Spinal cord (tissue), 9 donors: ENCODE measurements at regions not wholly inside any gene's neighbourhood (a gene's known extent, or its start where the extent isn't known, plus 50 kb on each side); places are given as distances from the start of the nearest gene placed in this dataset.
A peak's percentile ranks its signal among the peaks of the same experiment; 100 is the strongest.

Source experiments
- DNase-seq, 6 donors: peaks; one replicate each; pipeline versions ENCODE4 v3.0.0 to v3.0.0-alpha.2; 2013 to 2015; ENCODE audit warnings: low spot score in 6 of 6, low read depth in 4 of 6
- H3K27ac ChIP-seq: one replicate; pipeline ENCODE4 v1.5.1; 2013; ENCODE audit warnings: low read depth, low read length, control low read depth
- H3K27me3 ChIP-seq: one replicate; pipeline ENCODE4 v1.6.1; 2013; ENCODE audit warnings: low read length; ENCODE audit not compliant: control insufficient read depth, insufficient read depth
- H3K36me3 ChIP-seq: one replicate; pipeline ENCODE4 v1.6.1; 2013; ENCODE audit warnings: low read length; ENCODE audit not compliant: control insufficient read depth, insufficient read depth
- H3K4me1 ChIP-seq: one replicate; pipeline ENCODE4 v1.6.1; 2013; ENCODE audit warnings: low read length; ENCODE audit not compliant: control insufficient read depth, insufficient read depth
- H3K4me3 ChIP-seq: one replicate; pipeline ENCODE4 v1.5.1; 2013; ENCODE audit warnings: low read depth, low read length, control low read depth
- H3K9me3 ChIP-seq: one replicate; pipeline ENCODE4 v1.6.1; 2013; ENCODE audit warnings: low read length; ENCODE audit not compliant: control insufficient read depth, insufficient read depth
- WGBS: methylation state at CpG from one replicate; pipeline ENCODE4 v1.1.5; 2013; ENCODE audit warnings: missing lambda C conversion rate; ENCODE audit not compliant: insufficient coverage; 5-methylcytosine and 5-hydroxymethylcytosine counted together
- donor health status: healthy.

DNA sequence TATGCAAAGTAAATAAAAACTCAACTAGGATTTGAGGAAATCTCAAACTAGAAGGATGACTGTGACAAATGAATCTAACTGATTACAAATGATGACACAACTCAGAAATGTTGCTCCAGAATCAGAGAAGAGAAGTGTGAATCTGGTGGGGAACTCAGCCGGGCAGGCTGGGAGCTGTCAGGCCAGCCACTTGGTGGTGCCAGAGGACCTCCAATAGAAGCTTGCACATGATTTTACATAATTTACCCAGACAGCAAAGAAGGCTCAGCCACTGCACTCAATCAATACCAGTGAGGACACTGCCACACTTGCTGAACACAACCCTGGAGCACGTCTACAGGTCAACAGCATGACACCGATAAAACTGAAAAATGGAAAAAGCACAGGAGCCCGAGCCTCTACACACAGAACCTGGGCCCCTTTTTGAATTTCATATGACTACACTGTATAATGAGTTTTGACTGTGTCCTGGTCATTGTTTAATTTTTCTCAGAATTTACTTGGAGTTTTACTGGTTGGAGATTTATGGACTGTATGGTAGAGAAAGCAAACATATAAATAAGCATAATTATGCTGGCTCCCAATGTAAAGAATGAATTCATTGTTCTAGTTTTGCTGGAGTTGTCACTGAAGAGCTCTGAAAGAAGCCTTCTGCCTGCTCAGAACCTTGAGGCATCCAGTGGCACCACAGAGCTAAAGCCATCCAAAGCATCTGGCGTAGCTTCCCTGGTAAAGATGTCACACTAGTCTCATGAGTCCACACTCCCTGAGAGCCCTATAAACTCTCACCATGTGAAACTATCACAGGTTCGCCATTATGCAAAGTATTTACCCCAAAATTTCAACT, 296.5 kb downstream of the THBS2 start:
- Histone ChIP-seq H3K9me3 (no peaks in the 10 kb centered on the region), H3K36me3 (no peaks in the 10 kb centered on the region), H3K27me3 (no peaks in the 10 kb centered on the region), H3K4me1 (no peaks in the 10 kb centered on the region), H3K4me3 (no peak overlapping the region), H3K27ac (no peak overlapping the region)
- DNase-seq: peak in 5 of 6 donors; percentile 38 to 92 (median 51)
- 57% methylated on average over 5 of the region's 6 CpGs for WGBS

DNA sequence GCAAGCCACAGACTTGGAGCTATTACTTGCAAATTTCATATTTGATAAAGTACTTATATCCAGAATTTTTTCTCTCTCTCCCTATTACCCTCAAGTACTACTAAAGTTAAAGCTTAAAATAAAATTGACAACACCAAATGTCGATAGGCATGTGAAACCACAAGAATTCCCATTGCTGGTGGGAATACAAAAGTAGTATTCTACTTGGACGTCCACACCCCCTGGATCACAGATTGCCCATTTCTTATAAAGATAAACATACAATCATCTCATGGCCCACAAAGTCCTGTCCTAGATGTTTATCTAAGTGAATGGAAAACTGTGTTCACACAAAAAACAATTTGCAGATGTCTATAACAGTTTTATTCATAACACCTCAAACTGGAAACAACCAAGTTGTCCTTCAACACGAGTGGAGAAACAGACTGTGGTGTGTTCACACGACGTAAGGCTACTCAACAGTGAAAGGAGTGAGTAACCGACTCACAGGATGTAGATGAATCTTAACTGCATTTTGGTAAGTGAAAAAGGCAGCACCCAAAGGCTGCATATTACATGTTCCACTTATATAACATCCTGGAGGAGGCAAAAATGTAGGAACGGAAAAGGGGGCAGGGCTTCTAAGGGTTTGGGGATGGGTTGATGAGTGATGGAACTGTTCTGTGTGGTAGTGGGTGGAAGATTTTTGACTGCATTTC, 297.4 kb downstream of the THBS2 start:
- H3K36me3 ChIP-seq: no peaks in the 10 kb centered on the region
- H3K9me3 ChIP-seq: no peaks in the 10 kb centered on the region
- H3K4me1 ChIP-seq: no peaks in the 10 kb centered on the region
- no peaks in the 10 kb centered on the region for H3K27me3 ChIP-seq
- WGBS: 17% methylated on average over 1 of the region's 7 CpGs
- no peak overlapping the region for H3K27ac ChIP-seq
- DNase-seq: no peak
- H3K4me3 ChIP-seq: no peak overlapping the region

DNA sequence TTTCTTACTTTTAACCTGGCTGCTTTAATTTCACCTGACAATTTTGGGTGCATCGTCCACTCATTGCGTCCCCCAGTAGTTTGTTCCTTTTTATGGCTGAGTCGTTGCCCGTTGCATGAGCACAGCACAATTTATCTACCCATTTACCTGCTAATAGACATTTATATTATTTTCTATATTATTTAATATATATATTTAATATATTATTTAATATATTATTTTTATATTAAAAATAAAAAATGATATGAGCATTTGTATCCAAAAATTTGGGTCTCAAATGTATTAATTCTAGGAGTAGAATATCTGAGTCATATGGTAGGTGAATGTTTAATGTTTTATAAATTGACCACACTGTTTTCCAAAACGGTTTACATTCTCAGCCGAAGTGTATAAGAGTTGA, 300.2 kb downstream of the THBS2 start:
- 100% methylated on average over 1 of the region's 6 CpGs for WGBS
- Histone ChIP-seq H3K27ac (no peak overlapping the region), H3K36me3 (no peaks in the 10 kb centered on the region), H3K4me1 (peaks cover 6% of the 10 kb centered on the region), H3K9me3 (no peaks in the 10 kb centered on the region), H3K4me3 (no peak overlapping the region), H3K27me3 (no peaks in the 10 kb centered on the region)
- DNase-seq: no peak

DNA sequence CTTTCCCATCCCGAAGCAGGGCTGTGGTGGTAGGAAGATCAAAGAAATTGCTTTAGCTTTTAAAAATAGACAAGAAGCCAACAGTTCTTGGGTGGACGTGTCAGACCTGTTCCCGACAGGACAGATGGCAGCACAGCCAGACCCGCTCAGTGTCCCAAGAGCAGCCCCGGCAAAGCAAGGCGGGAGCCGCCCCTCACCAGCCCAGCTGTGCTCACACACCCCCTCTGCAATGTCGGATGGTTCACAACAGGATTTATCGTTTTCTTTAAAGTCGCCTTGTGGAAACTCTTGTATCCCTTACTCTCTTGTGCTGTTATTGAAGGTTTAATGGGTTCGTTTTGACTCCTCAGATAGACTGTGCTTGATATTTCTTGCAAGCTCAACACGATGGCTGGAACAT, 302.4 kb downstream of the THBS2 start:
- H3K27ac ChIP-seq: peak overlapping the region; percentile 35
- H3K4me3 ChIP-seq: no peak overlapping the region
- WGBS: 84% methylated on average over 6 of the region's 12 CpGs
- DNase-seq: no peak
- no peaks in the 10 kb centered on the region for H3K36me3 ChIP-seq
- no peaks in the 10 kb centered on the region for H3K9me3 ChIP-seq
- H3K4me1 ChIP-seq: peaks cover 6% of the 10 kb centered on the region
- no peaks in the 10 kb centered on the region for H3K27me3 ChIP-seq

DNA sequence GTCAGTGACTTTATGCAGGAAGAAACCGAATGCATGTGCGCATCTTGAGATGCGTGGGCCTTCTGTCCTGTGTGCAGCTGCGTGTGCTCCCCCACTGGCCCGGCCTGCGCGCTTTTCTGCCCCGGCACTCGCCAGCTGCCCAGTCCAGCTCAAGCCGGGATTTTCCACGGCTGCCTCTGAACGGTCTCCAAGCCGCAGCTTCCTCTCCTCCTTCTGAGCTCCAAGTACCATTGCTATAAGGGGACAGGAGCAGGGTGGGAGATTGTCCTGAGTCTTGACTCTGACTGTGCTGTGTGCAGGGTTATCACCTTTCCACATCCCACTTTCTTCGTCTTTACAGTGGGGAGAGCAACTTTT, 302.8 kb downstream of the THBS2 start:
- no peaks in the 10 kb centered on the region for H3K27me3 ChIP-seq
- no peaks in the 10 kb centered on the region for H3K36me3 ChIP-seq
- H3K4me3 ChIP-seq: no peak overlapping the region
- H3K4me1 ChIP-seq: peaks cover 6% of the 10 kb centered on the region
- no peak for DNase-seq
- 86% methylated on average over 9 of the region's 14 CpGs for WGBS
- H3K9me3 ChIP-seq: no peaks in the 10 kb centered on the region
- peak overlapping the region; percentile 35 for H3K27ac ChIP-seq

DNA sequence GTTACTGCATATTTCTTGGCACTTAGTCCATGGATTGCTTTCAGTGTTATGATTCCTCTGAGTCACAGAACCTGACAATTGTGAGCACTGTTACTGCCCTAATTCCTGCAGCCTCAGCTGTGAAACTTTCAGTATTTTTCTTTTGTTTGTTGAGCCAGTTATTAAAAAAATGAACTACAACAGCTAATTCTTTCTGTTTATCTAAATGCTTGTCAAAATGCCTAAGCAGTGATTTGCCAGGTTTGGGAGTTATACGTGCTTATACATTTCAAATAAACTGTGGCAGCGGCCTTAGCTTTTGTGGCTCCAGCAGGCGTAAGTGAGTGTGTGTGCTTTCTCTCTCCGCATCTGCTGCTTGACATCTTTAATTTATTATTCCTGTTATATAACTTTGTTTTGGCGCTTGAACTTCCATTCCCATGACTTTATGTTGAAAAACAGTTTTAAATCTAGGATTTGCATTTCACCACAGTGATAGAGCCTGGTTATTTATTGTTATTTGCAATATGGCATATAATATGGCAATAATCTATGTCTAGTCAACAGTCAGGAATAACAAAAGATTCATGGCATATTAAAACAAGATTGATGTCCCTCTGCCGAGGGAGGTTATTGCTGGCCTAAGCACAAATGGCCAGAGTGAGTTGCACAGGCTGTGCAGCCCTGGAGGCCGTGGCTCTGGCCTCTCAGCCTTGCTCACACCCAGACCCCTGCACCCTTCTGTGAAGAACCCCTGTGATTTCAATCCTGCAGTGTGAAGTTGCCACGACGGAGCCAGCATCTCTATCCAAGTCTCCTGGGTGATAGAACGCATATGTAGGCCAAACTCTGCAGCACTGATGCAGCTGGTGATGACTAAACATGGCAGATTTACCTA, 303.4 kb downstream of the THBS2 start:
- Histone ChIP-seq H3K27me3 (no peaks in the 10 kb centered on the region), H3K36me3 (no peaks in the 10 kb centered on the region), H3K4me1 (peaks cover 6% of the 10 kb centered on the region), H3K27ac (peak overlapping the region; percentile 35), H3K9me3 (no peaks in the 10 kb centered on the region), H3K4me3 (no peak overlapping the region)
- peak in 2 of 6 donors; percentile 36 to 45 for DNase-seq
- 28% methylated on average over 5 of the region's 10 CpGs for WGBS

DNA sequence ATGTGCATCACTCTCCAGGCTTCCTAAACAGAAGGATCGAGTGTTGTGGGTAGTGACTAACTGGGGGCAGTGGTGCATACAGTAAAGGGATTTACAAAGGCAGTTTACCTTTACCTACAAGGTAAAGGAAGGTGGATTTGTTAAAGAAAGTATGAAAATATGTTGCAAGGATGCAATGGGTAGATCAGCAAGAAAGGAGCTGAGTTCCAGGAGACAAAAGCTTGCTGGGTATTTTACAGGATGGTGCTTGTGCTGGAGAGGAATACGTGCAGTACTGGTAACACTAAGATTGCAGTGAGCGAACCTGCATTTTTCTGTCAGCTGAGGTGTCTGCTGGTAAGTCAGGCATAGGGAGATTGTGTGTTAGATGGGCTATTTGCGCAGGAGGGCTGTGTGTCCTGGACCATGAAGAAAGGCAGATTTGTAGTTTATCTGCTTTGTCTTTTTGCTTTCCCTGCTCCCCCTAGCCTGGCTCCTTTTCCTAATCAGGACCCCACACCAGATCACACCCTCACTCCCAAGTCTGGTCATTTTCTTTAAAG, 304.6 kb downstream of the THBS2 start:
- H3K4me3 ChIP-seq: no peak overlapping the region
- H3K27me3 ChIP-seq: no peaks in the 10 kb centered on the region
- H3K27ac ChIP-seq: no peak overlapping the region
- H3K36me3 ChIP-seq: no peaks in the 10 kb centered on the region
- no peak for DNase-seq
- no peaks in the 10 kb centered on the region for H3K9me3 ChIP-seq
- peaks cover 6% of the 10 kb centered on the region for H3K4me1 ChIP-seq
- 96% methylated on average over 2 of the region's 4 CpGs for WGBS

DNA sequence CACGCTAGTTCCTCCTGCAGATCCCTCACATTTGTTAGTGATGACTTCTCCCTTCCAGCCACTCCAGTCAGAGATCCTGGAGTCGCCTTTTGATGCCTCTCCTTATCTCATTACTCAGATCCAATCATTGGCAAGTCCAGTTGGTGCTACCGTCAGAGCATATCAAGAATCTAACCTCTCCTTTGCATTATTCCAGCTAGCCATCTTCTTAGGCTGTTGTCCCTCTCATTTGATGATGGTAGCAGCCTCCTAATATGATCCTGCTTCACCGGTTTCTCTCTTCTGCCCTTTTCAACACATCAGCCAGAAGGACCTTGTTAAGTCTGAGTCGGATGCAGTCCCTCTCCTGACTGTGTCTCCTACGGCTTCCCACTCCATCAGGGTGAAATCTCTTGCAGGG, 305.6 kb downstream of the THBS2 start:
- 78% methylated on average over 6 of the region's 6 CpGs for WGBS
- Histone ChIP-seq H3K4me3 (no peak overlapping the region), H3K9me3 (no peaks in the 10 kb centered on the region), H3K36me3 (no peaks in the 10 kb centered on the region), H3K27me3 (no peaks in the 10 kb centered on the region), H3K4me1 (peaks cover 6% of the 10 kb centered on the region), H3K27ac (no peak overlapping the region)
- no peak for DNase-seq

DNA sequence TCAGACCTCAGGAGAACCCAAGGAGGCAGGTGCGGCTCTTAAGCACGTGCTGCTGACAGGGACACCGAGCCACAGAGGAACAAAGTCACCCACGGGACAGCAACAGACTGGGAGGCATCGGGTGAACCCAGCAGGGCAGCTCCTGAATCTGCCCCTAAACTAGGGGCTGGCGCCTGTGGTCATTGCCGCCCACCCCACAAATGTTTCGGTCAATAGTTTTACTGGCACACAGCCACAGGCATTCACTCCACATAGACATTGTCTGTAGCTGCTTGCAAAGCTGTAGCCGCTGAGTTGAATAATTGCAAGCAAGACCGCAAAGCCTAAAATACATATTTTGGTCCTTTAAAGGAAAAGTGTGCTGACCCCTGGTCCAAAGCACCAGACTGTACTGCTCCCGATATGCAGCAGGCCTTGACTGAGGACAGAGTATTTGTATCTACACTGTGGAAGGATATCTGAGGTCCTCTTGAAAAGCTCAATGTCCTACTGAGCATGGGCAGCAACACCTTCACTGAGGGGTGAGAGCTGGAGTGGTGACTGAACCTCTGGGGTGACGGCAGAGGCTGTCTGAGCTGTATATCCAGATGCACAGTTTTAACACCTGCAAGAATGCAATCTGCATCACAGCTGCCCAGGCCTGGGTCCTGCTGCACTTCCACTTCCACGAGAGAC, 310.3 kb downstream of the THBS2 start:
- WGBS: 76% methylated on average over 12 of the region's 13 CpGs
- Histone ChIP-seq H3K27me3 (no peaks in the 10 kb centered on the region), H3K27ac (no peak overlapping the region), H3K9me3 (no peaks in the 10 kb centered on the region), H3K36me3 (no peaks in the 10 kb centered on the region), H3K4me1 (no peaks in the 10 kb centered on the region), H3K4me3 (no peak overlapping the region)
- DNase-seq: no peak
